Small intestine (tissue), 7 donors: ENCODE measurements at regions not wholly inside any gene's neighbourhood (a gene's known extent, or its start where the extent isn't known, plus 50 kb on each side); places are given as distances from the start of the nearest gene placed in this dataset.

Source experiments
- DNase-seq, 2 donors: peaks; one replicate each; pipeline versions ENCODE4 v3.0.0 to v3.0.0-alpha.2; 2013
- FAIRE-seq: peaks from 2 replicates; lab custom pipeline; 2012; peaks lifted over from hg19 to GRCh38; lab: Jason Lieb, UNC
- H3K27ac ChIP-seq, 3 donors: one replicate each; pipeline ENCODE4 v1.5.1; 2013; ENCODE audit warnings: low read length in 2 of 3, mild to moderate bottlenecking in 2 of 3, control low read depth in 1 of 3, inconsistent platforms in 1 of 3, low read depth in 1 of 3, moderate library complexity in 1 of 3
- H3K27me3 ChIP-seq, 3 donors: one replicate each; pipeline ENCODE4 v1.6.1; 2013; ENCODE audit warnings: low read length in 3 of 3, inconsistent platforms in 1 of 3; ENCODE audit not compliant: control insufficient read depth in 3 of 3, insufficient read depth in 3 of 3
- H3K36me3 ChIP-seq, 3 donors: one replicate each; pipeline ENCODE4 v1.6.1; 2013; ENCODE audit warnings: low read length in 3 of 3, inconsistent platforms in 1 of 3, low read depth in 1 of 3, mild to moderate bottlenecking in 1 of 3, moderate library complexity in 1 of 3; ENCODE audit not compliant: control insufficient read depth in 3 of 3, insufficient read depth in 2 of 3
- H3K4me1 ChIP-seq, 3 donors: one replicate each; pipeline ENCODE4 v1.6.1; 2013; ENCODE audit warnings: low read length in 2 of 3, inconsistent platforms in 1 of 3, low read depth in 1 of 3, mild to moderate bottlenecking in 1 of 3, moderate library complexity in 1 of 3; ENCODE audit not compliant: control insufficient read depth in 3 of 3, insufficient read depth in 2 of 3
- H3K4me3 ChIP-seq, 3 donors: one replicate each; pipeline ENCODE4 v1.5.1; 2013; ENCODE audit warnings: low read length in 3 of 3, control low read depth in 1 of 3, inconsistent platforms in 1 of 3, low read depth in 1 of 3, mild to moderate bottlenecking in 1 of 3, moderate library complexity in 1 of 3
- H3K9me3 ChIP-seq, 2 donors: one replicate each; pipeline ENCODE4 v1.6.1; 2013; ENCODE audit warnings: low read depth in 1 of 2, low read length in 1 of 2; ENCODE audit not compliant: control insufficient read depth in 2 of 2, insufficient read depth in 1 of 2
- WGBS, 3 donors: extraction: QIAGEN DNeasy Blood & Tissue Kit; methylation state at CpG; one replicate each; pipeline ENCODE4 v1.1.7; 2013; 5-methylcytosine and 5-hydroxymethylcytosine counted together
- donor health status: healthy with polysubstance abuse.
- donor health status: control.
- donor health status: control.
- donor health status: Bipolar disorder and iron deficiency.
- donor health status: healthy.

GRCh38 chr1:55386456-55386855, 171.3 kb upstream of the USP24 start:
- Histone ChIP-seq H3K36me3 (no peaks in the 10 kb centered on the region), H3K9me3 (peaks cover 0 to 4% of the 10 kb centered on the region in 2 donors), H3K27ac (no peak overlapping the region), H3K4me1 (no peaks in the 10 kb centered on the region), H3K27me3 (no peaks in the 10 kb centered on the region), H3K4me3 (no peak overlapping the region)
- no peak for FAIRE-seq
- 79 to 84% (median 82%) methylated on average over 4 of the region's 4 CpGs for WGBS, 3 donors
- no peak for DNase-seq

- Histone ChIP-seq H3K36me3 (no peaks in the 10 kb centered on the region), H3K4me3 (no peak overlapping the region), H3K4me1 (no peaks in the 10 kb centered on the region), H3K27me3 (no peaks in the 10 kb centered on the region), H3K27ac (no peak overlapping the region), H3K9me3 (peaks cover 0 to 4% of the 10 kb centered on the region in 2 donors)
- WGBS, 3 donors = 97 to 100% (median 100%) methylated on average over 1 of the region's 1 CpG
- DNase-seq (no peak), FAIRE-seq (no peak)
Measured at GRCh38 chr1:55385402-55386018, 170.3 kb upstream of the USP24 start.

- Histone ChIP-seq H3K4me1 (no peaks in the 10 kb centered on the region), H3K4me3 (no peak overlapping the region), H3K9me3 (peaks cover 0 to 4% of the 10 kb centered on the region in 2 donors), H3K36me3 (no peaks in the 10 kb centered on the region), H3K27ac (no peak overlapping the region), H3K27me3 (no peaks in the 10 kb centered on the region)
- DNase-seq = no peak
- no peak for FAIRE-seq
- 78 to 84% (median 82%) methylated on average over 7 of the region's 7 CpGs for WGBS, 3 donors
Measured at GRCh38 chr1:55384637-55385036, 169.5 kb upstream of the USP24 start.

DNA sequence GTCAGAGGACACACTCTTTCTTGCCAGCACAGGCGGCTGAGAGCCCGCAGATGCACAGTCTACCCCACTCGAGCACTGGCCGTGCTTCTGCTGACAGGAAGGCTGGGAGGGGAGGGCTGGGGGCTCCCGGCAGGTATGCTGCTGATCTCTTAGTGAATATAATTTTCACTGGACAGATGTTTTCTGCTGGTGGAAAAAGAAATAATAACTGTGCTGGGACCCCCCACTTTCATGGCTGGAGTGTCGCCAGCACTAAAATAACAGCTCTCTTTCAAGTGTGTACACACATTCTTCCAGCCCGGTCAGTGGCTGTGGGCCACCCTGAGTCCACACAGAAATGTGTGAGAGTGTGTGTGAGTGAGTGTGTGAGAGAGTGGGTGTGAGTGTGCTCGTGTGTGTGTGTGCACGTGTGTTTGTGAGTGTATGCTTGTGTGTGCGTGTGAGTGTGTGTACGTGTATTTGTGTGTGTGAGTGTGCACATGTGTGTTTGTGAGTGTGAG, 167.7 kb upstream of the USP24 start:
- no peaks in the 10 kb centered on the region for H3K4me1 ChIP-seq
- FAIRE-seq (no peak), DNase-seq (no peak)
- no peak overlapping the region for H3K27ac ChIP-seq
- WGBS, 3 donors = 76 to 84% (median 84%) methylated on average over 10 to 11 of the region's 11 CpGs
- H3K4me3 ChIP-seq = no peak overlapping the region
- no peaks in the 10 kb centered on the region for H3K9me3 ChIP-seq
- no peaks in the 10 kb centered on the region for H3K36me3 ChIP-seq
- no peaks in the 10 kb centered on the region for H3K27me3 ChIP-seq

DNA sequence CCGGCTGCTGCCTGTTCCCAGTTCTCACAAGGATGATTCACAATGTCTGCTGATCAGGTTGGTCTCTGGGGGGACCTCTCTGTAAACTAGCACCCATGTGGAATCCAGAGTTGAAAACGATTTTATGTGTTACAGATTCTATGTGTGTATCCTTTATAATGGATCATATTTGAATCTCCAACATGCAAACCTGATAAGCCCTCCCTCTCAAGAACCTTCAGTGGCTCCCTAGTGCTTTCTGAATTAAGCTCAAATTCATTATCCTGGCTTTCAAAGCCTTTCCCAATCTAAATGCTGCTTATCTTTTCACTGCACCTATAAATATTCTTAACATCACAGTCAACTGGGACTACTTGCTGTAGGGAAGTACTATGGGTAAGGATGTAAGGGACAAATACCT, 166.8 kb upstream of the USP24 start:
- Histone ChIP-seq H3K4me3 (no peak overlapping the region), H3K9me3 (no peaks in the 10 kb centered on the region), H3K27me3 (no peaks in the 10 kb centered on the region), H3K4me1 (no peaks in the 10 kb centered on the region), H3K36me3 (no peaks in the 10 kb centered on the region), H3K27ac (no peak overlapping the region)
- DNase-seq (no peak), FAIRE-seq (no peak)
- WGBS, 3 donors = 45 to 73% (median 57%) methylated on average over 2 of the region's 2 CpGs

- no peaks in the 10 kb centered on the region for H3K27me3 ChIP-seq
- no peak overlapping the region for H3K4me3 ChIP-seq
- H3K9me3 ChIP-seq = no peaks in the 10 kb centered on the region
- no peak overlapping the region for H3K27ac ChIP-seq
- no peaks in the 10 kb centered on the region for H3K4me1 ChIP-seq
- WGBS, 3 donors = 79 to 86% (median 80%) methylated on average over 5 of the region's 5 CpGs
- FAIRE-seq (no peak), DNase-seq (no peak)
- no peaks in the 10 kb centered on the region for H3K36me3 ChIP-seq
Measured at GRCh38 chr1:55381491-55381890, 166.3 kb upstream of the USP24 start.

DNA sequence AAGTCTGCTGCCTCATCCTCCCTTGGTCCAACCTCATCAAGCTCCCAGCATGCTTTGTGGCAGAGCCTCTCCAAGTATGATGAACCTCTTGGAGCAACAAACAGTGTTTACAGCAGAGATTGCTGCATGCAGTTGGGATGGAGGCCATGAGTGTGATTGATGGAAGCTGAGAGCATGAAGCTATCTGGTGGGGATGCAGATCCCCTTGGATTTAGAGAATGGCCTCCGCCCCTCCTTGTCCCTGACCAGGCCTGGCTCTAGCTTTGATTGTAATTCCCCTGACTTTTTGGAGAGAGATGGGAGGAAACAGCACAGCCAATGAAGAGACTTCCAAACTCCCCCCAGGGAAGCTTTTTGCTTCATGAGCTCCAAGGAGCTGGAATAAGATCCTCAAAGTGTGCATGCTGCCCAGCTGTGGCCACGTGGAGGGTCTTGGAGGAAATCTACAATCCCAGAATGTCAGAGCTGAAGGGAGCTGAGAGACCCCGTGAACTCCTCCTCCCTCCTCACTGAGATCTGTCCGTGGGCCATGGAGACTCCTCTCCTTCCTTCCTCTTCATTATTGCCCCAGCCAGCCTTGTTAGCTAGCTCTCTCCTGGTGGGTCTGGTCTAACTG, 165.3 kb upstream of the USP24 start:
- Histone ChIP-seq H3K27me3 (no peaks in the 10 kb centered on the region), H3K4me1 (peaks cover 0 to under 1% (median 0%) of the 10 kb centered on the region in 3 donors), H3K27ac (no peak overlapping the region), H3K4me3 (no peak overlapping the region), H3K9me3 (no peaks in the 10 kb centered on the region), H3K36me3 (no peaks in the 10 kb centered on the region)
- DNase-seq = peak in 1 of 2 donors; percentile 25
- FAIRE-seq = no peak
- 57 to 76% (median 69%) methylated on average over 4 of the region's 4 CpGs for WGBS, 3 donors

GRCh38 chr1:55378582-55378981, 163.4 kb upstream of the USP24 start:
- Histone ChIP-seq H3K27ac (no peak overlapping the region), H3K36me3 (no peaks in the 10 kb centered on the region), H3K27me3 (no peaks in the 10 kb centered on the region), H3K4me3 (no peak overlapping the region), H3K9me3 (no peaks in the 10 kb centered on the region), H3K4me1 (peaks cover 0 to 2% (median 0%) of the 10 kb centered on the region in 3 donors)
- WGBS, 3 donors = 40 to 51% (median 40%) methylated on average over 10 of the region's 10 CpGs
- FAIRE-seq = no peak
- DNase-seq = peak; percentile 11 to 66
